Stimulated activated CD4-positive, alpha-beta T cell treated with anti-CD3 and anti-CD28 coated beads, Interleukin-4, amount 100 ng/mL, for 4 hours (primary cell): ENCODE measurements at regions not wholly inside any gene's neighbourhood (a gene's known extent, or its start where the extent isn't known, plus 50 kb on each side); places are given as distances from the start of the nearest gene placed in this dataset.
"Not testable (repeated sequence)": the region's sequence is repeated elsewhere in the genome, so short reads cannot be mapped to it uniquely, and the experiment has no call there.

Source experiments
- DNase-seq, 2 experiments: peaks; one replicate each; pipeline ENCODE4 v3.0.0-alpha.2; 2020

GRCh38 chr14:105623178-105623577 lies 96.8 kb downstream of the TMEM121 start:
- DNase-seq = not testable (repeated sequence)

- not testable (repeated sequence) for DNase-seq
Observed at GRCh38 chr14:105624346-105624745, 98.0 kb downstream of the TMEM121 start.

GRCh38 chr14:105624749-105625434 lies 98.5 kb downstream of the TMEM121 start:
- DNase-seq = not testable (repeated sequence)

- not testable (repeated sequence) for DNase-seq
Observed at GRCh38 chr14:105625448-105625847, 99.1 kb downstream of the TMEM121 start.

- not testable (repeated sequence) for DNase-seq
Observed at GRCh38 chr14:105626111-105626510, 99.7 kb downstream of the TMEM121 start.

- DNase-seq = not testable (repeated sequence)
Observed at GRCh38 chr14:105626651-105627050, 100.3 kb downstream of the TMEM121 start.

- not testable (repeated sequence) for DNase-seq
Observed at GRCh38 chr14:105627287-105627686, 100.9 kb downstream of the TMEM121 start.

GRCh38 chr14:105627701-105628100 lies 101.3 kb downstream of the TMEM121 start:
- DNase-seq = no peak

- not testable (repeated sequence) for DNase-seq
Observed at GRCh38 chr14:105628126-105628525, 101.7 kb downstream of the TMEM121 start.

GRCh38 chr14:105628531-105629067 lies 102.2 kb downstream of the TMEM121 start:
- not testable (repeated sequence) for DNase-seq

GRCh38 chr14:105629091-105629885 lies 102.9 kb downstream of the TMEM121 start:
- not testable (repeated sequence) for DNase-seq

GRCh38 chr14:105629886-105630215 lies 103.5 kb downstream of the TMEM121 start:
- no peak for DNase-seq

GRCh38 chr14:105630293-105630934 lies 104.0 kb downstream of the TMEM121 start:
- DNase-seq = not testable (repeated sequence)

GRCh38 chr14:105630935-105631779 lies 104.8 kb downstream of the TMEM121 start:
- not testable (repeated sequence) for DNase-seq

- DNase-seq = no peak
Observed at GRCh38 chr14:105632010-105632409, 105.6 kb downstream of the TMEM121 start.

GRCh38 chr14:105633596-105633995 lies 107.2 kb downstream of the TMEM121 start:
- not testable (repeated sequence) for DNase-seq

GRCh38 chr14:105635560-105635959 lies 109.2 kb downstream of the TMEM121 start:
- no peak for DNase-seq

- not testable (repeated sequence) for DNase-seq
Observed at GRCh38 chr14:105636021-105636420, 109.6 kb downstream of the TMEM121 start.

GRCh38 chr14:105636935-105637334 lies 110.6 kb downstream of the TMEM121 start:
- DNase-seq = no peak

GRCh38 chr14:105637345-105637744 lies 111.0 kb downstream of the TMEM121 start:
- not testable (repeated sequence) for DNase-seq

GRCh38 chr14:105639969-105640931 lies 113.9 kb downstream of the TMEM121 start:
- DNase-seq = not testable (repeated sequence)
